Fibroblast of lung (primary cell): ENCODE measurements at regions not wholly inside any gene's neighbourhood (a gene's known extent, or its start where the extent isn't known, plus 50 kb on each side); places are given as distances from the start of the nearest gene placed in this dataset.

Source experiments
- CTCF ChIP-seq, 2 donors: IDR thresholded peaks in 1 of 2; conservative IDR thresholded peaks in 1 of 2; 1 replicate in 1 of 2; 2 replicates in 1 of 2; pipeline ENCODE4 v1.5.1; 2011 to 2012; ENCODE audit warnings: low read length in 2 of 2, control low read depth in 1 of 2, inconsistent platforms in 1 of 2, low read depth in 1 of 2, mild to moderate bottlenecking in 1 of 2
- EZH2 ChIP-seq: IDR thresholded peaks from 2 replicates; pipeline ENCODE4 v1.5.1; 2012; ENCODE audit warnings: low read length, control low read depth, mild to moderate bottlenecking; ENCODE audit errors: missing control alignments

GRCh38 chr20:6953611-6954010 is 186.1 kb downstream of the BMP2 start:
- TF ChIP-seq EZH2: no peak
- TF ChIP-seq CTCF (conservative IDR thresholded peaks at IDR 0.05 in 1 of 2, IDR thresholded peaks at IDR 0.05 in 1 of 2; ENCODE audit: low read depth in 1 of 2, low read length in 2 of 2): no peak
